Breast epithelium (tissue), 3 donors: ENCODE measurements at regions not wholly inside any gene's neighbourhood (a gene's known extent, or its start where the extent isn't known, plus 50 kb on each side); places are given as distances from the start of the nearest gene placed in this dataset.

Source experiments
- CTCF ChIP-seq, 3 donors: fragments of 450-650 bp; IDR thresholded peaks; one replicate each; pipeline ENCODE4 v1.5.1; 2016 to 2017; ENCODE audit warnings: antibody characterized with exemption in 3 of 3, mild to moderate bottlenecking in 3 of 3, moderate library complexity in 3 of 3
- POLR2A ChIP-seq: fragments of 450-650 bp; IDR thresholded peaks from one replicate; pipeline ENCODE4 v1.6.1; 2016; ENCODE audit warnings: antibody characterized with exemption, mild to moderate bottlenecking, moderate library complexity

DNA sequence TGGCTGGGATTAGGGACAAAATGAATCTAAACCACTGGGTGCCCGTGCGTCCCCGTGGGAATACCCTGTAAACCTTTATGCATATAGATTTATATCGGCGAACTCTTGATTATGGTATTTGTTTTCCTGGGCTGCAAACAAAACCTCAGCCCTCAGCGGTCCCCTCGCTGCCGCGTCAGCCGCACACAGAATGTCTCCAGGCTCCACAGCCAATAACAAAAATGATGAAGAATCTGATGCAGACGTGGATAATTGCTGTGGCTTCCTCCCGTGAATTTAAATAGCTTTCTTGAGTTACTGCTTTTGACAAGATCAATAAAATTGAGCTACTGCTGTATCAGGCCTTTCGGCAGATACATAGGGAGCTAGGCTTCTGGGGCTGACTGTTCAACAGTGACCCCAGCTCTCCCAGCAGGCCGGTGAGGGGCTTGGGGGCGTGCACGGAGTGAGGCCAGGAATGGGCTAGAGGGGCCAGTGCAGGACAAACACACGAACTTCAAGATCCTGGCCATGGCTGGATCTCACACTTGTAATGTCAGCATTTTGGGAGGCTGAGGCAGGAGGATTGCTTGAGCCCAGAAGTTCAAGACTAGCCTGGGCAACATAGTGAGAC lies 125.8 kb upstream of the NCOR2 start:
- TF ChIP-seq CTCF (IDR thresholded peaks at IDR 0.05): no peak
- no peak for TF ChIP-seq POLR2A
